K562 (cell line): ENCODE measurements at regions not wholly inside any gene's neighbourhood (a gene's known extent, or its start where the extent isn't known, plus 50 kb on each side); places are given as distances from the start of the nearest gene placed in this dataset.

Experiments used
- ATAC-seq: fragments of 200-7000 bp; cut with Tn5 transposase; 3 replicates; pipeline ENCODE4 v1.9.1; 2020; ENCODE audit warnings: moderate library complexity
- BruUV-seq: library from RNA; stranded (reverse); fragments of 400-500 nt; replicated peaks from 2 replicates; lab custom pipeline; 2021; lab: Mats Ljungman, UMichigan
- CTCF ChIA-PET: fragments of 300-600 bp; formaldehyde crosslinking; extraction: SDS; loops from one replicate; lab custom pipeline; 2021; ENCODE audit warnings: low intra/inter-chr PET ratio; lab: Yijun Ruan, JAX
- POLR2A ChIA-PET: fragments of 300-600, 350-650 bp; sonication (Branson Sonifier 250); formaldehyde crosslinking; extraction: SDS; loops from one replicate; lab custom pipeline; 2021; ENCODE audit warnings: antibody characterized with exemption, inconsistent platforms; lab: Yijun Ruan, JAX
- DNase-seq, 4 experiments: peaks; one replicate each; pipeline versions ENCODE4 v3.0.0 to v3.0.0-alpha.2; 2011 to 2018; ENCODE audit warnings: low spot score in 3 of 4, mixed read lengths in 3 of 4; ENCODE audit errors: extremely low read depth in 1 of 4
- FAIRE-seq: peaks from 2 replicates; lab custom pipeline; 2011; peaks lifted over from hg19 to GRCh38; lab: Jason Lieb, UNC
- H2AFZ ChIP-seq: 2 replicates; pipeline ENCODE4 v1.6.0; 2011; ENCODE audit warnings: low read depth, low read length, control low read depth, inconsistent platforms
- H3K27ac ChIP-seq: fragments of 200-600 bp; 3 replicates; pipeline ENCODE4 v1.8.0; 2011; ENCODE audit warnings: low read depth, mild to moderate bottlenecking, control low read depth, inconsistent platforms, low read length, moderate library complexity, mixed read lengths; ENCODE audit errors: extremely low read depth
- H3K27me3 ChIP-seq, 2 experiments: fragments of 300-600 bp in 1 of 2; 2 replicates in 1 of 2; 3 replicates in 1 of 2; pipeline versions ENCODE4 v1.6.0 to v1.8.0; 2011; ENCODE audit warnings: inconsistent platforms in 2 of 2, low read length in 2 of 2, mild to moderate bottlenecking in 1 of 2, mixed read lengths in 1 of 2, moderate library complexity in 1 of 2; ENCODE audit not compliant: control insufficient read depth in 2 of 2, insufficient read depth in 2 of 2
- H3K36me3 ChIP-seq: fragments of 300-600 bp; 3 replicates; pipeline ENCODE4 v1.8.0; 2011; ENCODE audit warnings: mild to moderate bottlenecking, low read length, inconsistent platforms; ENCODE audit not compliant: control insufficient read depth, insufficient read depth
- H3K4me1 ChIP-seq, 2 experiments: fragments of 200-600 bp in 1 of 2; replicated peaks in 1 of 2; 2 replicates in 1 of 2; 3 replicates in 1 of 2; pipeline versions ENCODE4 v1.5.1 to v1.8.0; 2011; ENCODE audit warnings: inconsistent platforms in 2 of 2, low read length in 2 of 2, mild to moderate bottlenecking in 1 of 2, mixed read lengths in 1 of 2, moderate library complexity in 1 of 2; ENCODE audit not compliant: control insufficient read depth in 2 of 2, insufficient read depth in 2 of 2
- H3K4me2 ChIP-seq: 2 replicates; pipeline ENCODE4 v1.6.1; 2011; ENCODE audit warnings: low read length, control low read depth, inconsistent platforms, mixed read lengths; ENCODE audit not compliant: insufficient read depth
- H3K4me3 ChIP-seq: fragments of 200-600 bp; sonication (generic), shearing (Covaris generic); 2 replicates; pipeline ENCODE4 v1.5.1; 2016; ENCODE audit warnings: control low read depth, inconsistent platforms
- H3K79me2 ChIP-seq: fragments of 200-600 bp; 3 replicates; pipeline ENCODE4 v1.8.0; 2011; ENCODE audit warnings: low read length, inconsistent platforms; ENCODE audit not compliant: control insufficient read depth, insufficient read depth
- H3K9ac ChIP-seq, 2 experiments: 2 replicates each; pipeline versions ENCODE4 v1.6.0 to v1.6.1; 2011; ENCODE audit warnings: low read depth in 2 of 2, low read length in 2 of 2, control low read depth in 1 of 2, inconsistent platforms in 1 of 2, mild to moderate bottlenecking in 1 of 2, mixed read lengths in 1 of 2; ENCODE audit not compliant: insufficient read depth in 1 of 2
- H3K9me1 ChIP-seq: one replicate; pipeline ENCODE4 v1.6.0; 2011; ENCODE audit warnings: inconsistent platforms, mild to moderate bottlenecking, low read length, moderate library complexity; ENCODE audit not compliant: control insufficient read depth, insufficient read depth
- H3K9me3 ChIP-seq: replicated peaks from 2 replicates; pipeline ENCODE4 v1.5.1; 2011; ENCODE audit warnings: low read depth, low read length, inconsistent platforms; ENCODE audit not compliant: control insufficient read depth, insufficient read depth
- H4K20me1 ChIP-seq: replicated peaks from 2 replicates; pipeline ENCODE4 v1.6.1; 2011; ENCODE audit warnings: low read length, inconsistent platforms, mixed read lengths; ENCODE audit not compliant: control insufficient read depth, insufficient read depth
- ATF1 ChIP-seq, 2 experiments: fragments of 450-650 bp in 1 of 2; IDR thresholded peaks; 2 replicates each; pipeline ENCODE4 v1.6.1; 2016; ENCODE audit warnings: missing compliant biosample characterization in 1 of 2, missing genetic modification characterization in 1 of 2
- BCOR ChIP-seq: fragments of 450-650 bp; IDR thresholded peaks from 2 replicates; pipeline ENCODE4 v1.6.1; 2016
- DMBX1 ChIP-seq: fragments of 250-450 bp; sonication (Bioruptor Pico); IDR thresholded peaks from 2 replicates; pipeline ENCODE4 v1.8.0; 2022; ENCODE audit warnings: inconsistent platforms, mild to moderate bottlenecking, moderate library complexity, borderline replicate concordance
- KLF13 ChIP-seq: fragments of 450-650 bp; IDR thresholded peaks from 2 replicates; pipeline ENCODE4 v1.6.1; 2016; ENCODE audit warnings: missing genetic modification characterization, low read depth, mild to moderate bottlenecking, missing compliant biosample characterization, moderate library complexity, borderline replicate concordance
- KLF6 ChIP-seq: fragments of 250-450 bp; sonication (Bioruptor Pico); IDR thresholded peaks from 2 replicates; pipeline ENCODE4 v1.4.0; 2020; ENCODE audit warnings: mild to moderate bottlenecking, moderate library complexity, borderline replicate concordance
- MEIS2 ChIP-seq: fragments of 450-650 bp; IDR thresholded peaks from 2 replicates; pipeline ENCODE4 v1.6.1; 2014; ENCODE audit warnings: mild to moderate bottlenecking; ENCODE audit not compliant: partially characterized antibody
- NRF1 ChIP-seq, 2 experiments: fragments of 450-650 bp; IDR thresholded peaks in 1 of 2; conservative IDR thresholded peaks in 1 of 2; 2 replicates each; pipeline ENCODE4 v1.6.1; 2014; ENCODE audit warnings: mild to moderate bottlenecking in 2 of 2
- RNF2 ChIP-seq: sonication (generic); IDR thresholded peaks from 2 replicates; pipeline ENCODE4 v1.6.1; 2016
- SIX5 ChIP-seq, 2 experiments: IDR thresholded peaks; 2 replicates each; pipeline ENCODE4 v1.6.1; 2011; ENCODE audit warnings: low read length in 2 of 2, borderline replicate concordance in 1 of 2, low read depth in 1 of 2, mild to moderate bottlenecking in 1 of 2, moderate library complexity in 1 of 2; ENCODE audit not compliant: insufficient read depth in 1 of 2
- SMC3 ChIP-seq: conservative IDR thresholded peaks from 2 replicates; pipeline ENCODE4 v1.6.1; 2011; ENCODE audit warnings: low read depth, low read length, improper control_type of control experiment; ENCODE audit not compliant: insufficient read depth
- SOX6 ChIP-seq: fragments of 450-650 bp; IDR thresholded peaks from 2 replicates; pipeline ENCODE4 v1.6.1; 2014; ENCODE audit warnings: mild to moderate bottlenecking
- TAF15 ChIP-seq: fragments of 200-400 bp; formaldehyde crosslinking; IDR thresholded peaks from 2 replicates; pipeline ENCODE4 v1.6.1; 2017; ENCODE audit warnings: mild to moderate bottlenecking, low read depth, low read length, moderate library complexity
- TCF3 ChIP-seq: sonication (generic); formaldehyde crosslinking; IDR thresholded peaks from 2 replicates; pipeline ENCODE4 v1.4.0; 2020; ENCODE audit warnings: mild to moderate bottlenecking, missing genetic modification reagents
- TRIM24 ChIP-seq, 2 experiments: fragments of 450-650 bp; IDR thresholded peaks; 2 replicates each; pipeline ENCODE4 v1.6.1; 2016
- ZBTB34 ChIP-seq: fragments of 250-450 bp; sonication (Bioruptor Pico); IDR thresholded peaks from 2 replicates; pipeline ENCODE4 v1.8.0; 2021; ENCODE audit warnings: mild to moderate bottlenecking, moderate library complexity
- ZNF24 ChIP-seq: fragments of 450-650 bp; IDR thresholded peaks from 2 replicates; pipeline ENCODE4 v1.6.1; 2016
- ZNF586 ChIP-seq: fragments of 450-650 bp; formaldehyde crosslinking; conservative IDR thresholded peaks from 2 replicates; pipeline ENCODE4 v1.4.0; 2020; ENCODE audit warnings: mild to moderate bottlenecking, moderate library complexity
- ZNF740 ChIP-seq, 3 experiments: fragments of 200-800 bp in 1 of 3; sonication (Bioruptor generic) in 1 of 3; sonication (generic) in 1 of 3; formaldehyde crosslinking in 1 of 3; IDR thresholded peaks; 2 replicates each; pipeline versions ENCODE4 v1.6.1 to v1.8.0; 2016 to 2022; ENCODE audit warnings: mild to moderate bottlenecking in 2 of 3, missing compliant biosample characterization in 2 of 3, missing genetic modification characterization in 2 of 3, missing genetic modification reagents in 1 of 3
- ZNF764 ChIP-seq: fragments of 250-450 bp; sonication (Bioruptor Pico); IDR thresholded peaks from 2 replicates; pipeline ENCODE4 v1.4.0; 2020; ENCODE audit warnings: low read depth, mild to moderate bottlenecking, moderate library complexity
- ZNF79 ChIP-seq: fragments of 250-450 bp; sonication (Bioruptor Pico); IDR thresholded peaks from 2 replicates; pipeline ENCODE4 v1.4.0; 2020; ENCODE audit warnings: low read depth, mild to moderate bottlenecking, moderate library complexity
- WGBS: fragments of 100-300 bp; shearing (Covaris generic); methylation state at CpG from one replicate; pipeline ENCODE4 v1.1.6; 2016; ENCODE audit warnings: low coverage, mixed read lengths; ENCODE audit not compliant: insufficient coverage; ENCODE audit errors: missing lambda C conversion rate; 5-methylcytosine and 5-hydroxymethylcytosine counted together
- in situ Hi-C: fragments of 300-500 bp; cut with MboI; formaldehyde crosslinking; loops from 4 replicates; pipeline ENCODE4 v1.15.0; 2018; ENCODE audit warnings: inconsistent platforms, mixed read lengths
- intact Hi-C: fragments of 100-400 bp; cut with micrococcal nuclease; formaldehyde crosslinking; loops from 2 replicates; pipeline ENCODE4 v1.14.2; 2022
- TF ChIP-seq, protein P1 (sequence below), 2 experiments: fragments of 250-450 bp in 1 of 2; fragments of 450-650 bp in 1 of 2; sonication (Bioruptor Pico) in 1 of 2; IDR thresholded peaks; 2 replicates each; pipeline versions ENCODE4 v1.6.1 to v1.8.0; 2016 to 2021; ENCODE audit warnings: mild to moderate bottlenecking in 2 of 2, moderate library complexity in 2 of 2, missing compliant biosample characterization in 1 of 2, missing genetic modification characterization in 1 of 2

- TF ChIP-seq KLF13 (tag) (no peak), ZNF24 (no peak), MEIS2 (no peak), SIX5 (IDR thresholded peaks at IDR 0.05; ENCODE audit: borderline replicate concordance in 1 of 2, insufficient read depth in 1 of 2, low read depth in 1 of 2, low read length in 2 of 2) (no peak), ZBTB34 (CRISPR knock-in tag) (no peak), RNF2 (no peak), TRIM24 (IDR thresholded peaks at IDR 0.05) (no peak)
Observed at GRCh38 chr20:52405986-52406385, 214.4 kb upstream of the ZFP64 start (continued).

DNA sequence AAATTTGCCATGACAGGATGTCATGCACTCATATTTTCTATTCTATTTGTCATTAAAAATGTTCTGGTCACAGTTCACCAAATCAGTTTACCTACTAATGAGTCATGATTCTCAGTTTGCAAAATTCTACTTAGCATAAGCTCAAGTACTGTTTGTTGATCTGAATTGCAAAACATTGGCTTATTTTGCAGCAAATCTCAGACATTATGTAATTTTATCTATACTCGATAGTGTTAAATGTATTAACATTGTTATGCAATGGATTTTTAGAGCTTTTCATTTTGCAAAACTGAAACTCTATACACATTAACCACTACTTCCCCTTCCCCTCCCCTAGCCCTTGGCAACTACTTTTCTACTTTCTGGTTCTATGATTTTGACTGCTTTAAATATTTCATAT lies 213.8 kb upstream of the ZFP64 start:
- Histone ChIP-seq H2AFZ (no peak overlapping the region), H4K20me1 (no peaks in the 10 kb centered on the region), H3K9me1 (no peaks in the 10 kb centered on the region), H3K4me2 (no peak overlapping the region), H3K27me3 (no peaks in the 10 kb centered on the region), H3K27ac (no peak overlapping the region), H3K9ac (no peak overlapping the region), H3K4me3 (no peak overlapping the region), H3K79me2 (no peaks in the 10 kb centered on the region), H3K36me3 (no peaks in the 10 kb centered on the region), H3K9me3 (no peaks in the 10 kb centered on the region), H3K4me1 (peaks cover 0 to 3% of the 10 kb centered on the region in 2 experiments; a peak in 2 of 5 replicates)
- in situ Hi-C loops = no loop called here
- FAIRE-seq (no peak), DNase-seq (no peak), ATAC-seq (no peak)
- BruUV-seq = no TSS peak
- intact Hi-C loops = no loop called here
- ChIA-PET POLR2A (no interaction called here), CTCF (no interaction called here)
- 25% methylated on average over 1 of the region's 1 CpG for WGBS
- TF ChIP-seq TAF15 = no peak
- TF ChIP-seq, protein P1, sequence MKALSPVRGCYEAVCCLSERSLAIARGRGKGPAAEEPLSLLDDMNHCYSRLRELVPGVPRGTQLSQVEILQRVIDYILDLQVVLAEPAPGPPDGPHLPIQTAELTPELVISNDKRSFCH (CRISPR knock-in tag; IDR thresholded peaks at IDR 0.05) = no peak
- TF ChIP-seq, protein P1 (tag; IDR thresholded peaks at IDR 0.05) = no peak
- no peak for TF ChIP-seq TCF3 (CRISPR knock-in tag)
- no peak for TF ChIP-seq SOX6
- TF ChIP-seq ZNF586 (CRISPR knock-in tag) = no peak
- no peak for TF ChIP-seq ATF1 (CRISPR knock-in tag; IDR thresholded peaks at IDR 0.05)
- no peak for TF ChIP-seq ATF1 (tag; IDR thresholded peaks at IDR 0.05)
- no peak for TF ChIP-seq DMBX1 (CRISPR knock-in tag)
- no peak for TF ChIP-seq BCOR
- no peak for TF ChIP-seq NRF1 (conservative IDR thresholded peaks at IDR 0.05 in 1 of 2, IDR thresholded peaks at IDR 0.05 in 1 of 2)
- TF ChIP-seq ZNF764 (CRISPR knock-in tag) = no peak
- no peak for TF ChIP-seq ZNF79
- no peak for TF ChIP-seq SMC3
- no peak for TF ChIP-seq KLF6 (CRISPR knock-in tag)
- TF ChIP-seq ZNF740 (CRISPR knock-in tag; IDR thresholded peaks at IDR 0.05) = no peak
- TF ChIP-seq ZNF740 (tag; IDR thresholded peaks at IDR 0.05) = no peak
